ENCODE measurements at regions not wholly inside any gene's neighbourhood (a gene's known extent, or its start where the extent isn't known, plus 50 kb on each side); places are given as distances from the start of the nearest gene placed in this dataset.

GRCh38 chr2:217274578-217274977 is 414.7 kb upstream of the TNP1 start:
- H3K27ac ChIP-seq (ENCODE audit: low read length): no peak overlapping the region

GRCh38 chr2:217273851-217274250 is 414.0 kb upstream of the TNP1 start:
- Histone ChIP-seq H3K4me1 (ENCODE audit: control insufficient read depth, insufficient read depth, low read length) (peaks cover 43% of the 10 kb centered on the region), H3K9me3 (replicated peaks; ENCODE audit: control insufficient read depth, low read depth, low read length) (no peaks in the 10 kb centered on the region), H3K27me3 (ENCODE audit: control insufficient read depth, insufficient read depth, low read length) (no peaks in the 10 kb centered on the region), H3K27ac (ENCODE audit: low read length) (no peak overlapping the region), H3K36me3 (ENCODE audit: control insufficient read depth, insufficient read depth, low read length) (no peaks in the 10 kb centered on the region), H3K4me3 (ENCODE audit: low read length) (no peak overlapping the region)
- DNase-seq: no peak
- no CpG with 5 or more reads among the region's 2 CpGs for WGBS (ENCODE audit: insufficient coverage)

More at GRCh38 chr2:217274578-217274977, 414.7 kb upstream of the TNP1 start:
- Histone ChIP-seq H3K27me3 (ENCODE audit: control insufficient read depth, insufficient read depth, low read length) (no peaks in the 10 kb centered on the region), H3K9me3 (replicated peaks; ENCODE audit: control insufficient read depth, low read depth, low read length) (no peaks in the 10 kb centered on the region), H3K4me1 (ENCODE audit: control insufficient read depth, insufficient read depth, low read length) (peaks cover 46% of the 10 kb centered on the region), H3K36me3 (ENCODE audit: control insufficient read depth, insufficient read depth, low read length) (no peaks in the 10 kb centered on the region), H3K4me3 (ENCODE audit: low read length) (no peak overlapping the region)
- DNase-seq: no peak
- 33% methylated on average over 2 of the region's 4 CpGs for WGBS (ENCODE audit: insufficient coverage)

- Histone ChIP-seq H3K27me3 (ENCODE audit: control insufficient read depth, insufficient read depth, low read length) (no peaks in the 10 kb centered on the region), H3K27ac (ENCODE audit: low read length) (no peak overlapping the region), H3K4me3 (ENCODE audit: low read length) (no peak overlapping the region), H3K4me1 (ENCODE audit: control insufficient read depth, insufficient read depth, low read length) (peaks cover 37% of the 10 kb centered on the region), H3K9me3 (replicated peaks; ENCODE audit: control insufficient read depth, low read depth, low read length) (no peaks in the 10 kb centered on the region), H3K36me3 (ENCODE audit: control insufficient read depth, insufficient read depth, low read length) (no peaks in the 10 kb centered on the region)
- no peak for DNase-seq
- WGBS (ENCODE audit: insufficient coverage): 0% methylated on average over 1 of the region's 4 CpGs
These were observed 413.3 kb upstream of the TNP1 start for GRCh38 chr2:217273162-217273561.

GRCh38 chr2:217271813-217272212 is 411.9 kb upstream of the TNP1 start:
- no peaks in the 10 kb centered on the region for H3K27me3 ChIP-seq (ENCODE audit: control insufficient read depth, insufficient read depth, low read length)
- peaks cover 5% of the 10 kb centered on the region for H3K9me3 ChIP-seq (replicated peaks; ENCODE audit: control insufficient read depth, low read depth, low read length)
- no peaks in the 10 kb centered on the region for H3K36me3 ChIP-seq (ENCODE audit: control insufficient read depth, insufficient read depth, low read length)
- no peak overlapping the region for H3K27ac ChIP-seq (ENCODE audit: low read length)
- peaks cover 26% of the 10 kb centered on the region for H3K4me1 ChIP-seq (ENCODE audit: control insufficient read depth, insufficient read depth, low read length)
- H3K4me3 ChIP-seq (ENCODE audit: low read length): no peak overlapping the region
- no peak for DNase-seq
- 89% methylated on average over 2 of the region's 3 CpGs for WGBS (ENCODE audit: insufficient coverage)

GRCh38 chr2:217270485-217271121 is 410.7 kb upstream of the TNP1 start:
- peaks cover 26% of the 10 kb centered on the region for H3K4me1 ChIP-seq (ENCODE audit: control insufficient read depth, insufficient read depth, low read length)
- no peaks in the 10 kb centered on the region for H3K36me3 ChIP-seq (ENCODE audit: control insufficient read depth, insufficient read depth, low read length)
- H3K4me3 ChIP-seq (ENCODE audit: low read length): no peak overlapping the region
- H3K9me3 ChIP-seq (replicated peaks; ENCODE audit: control insufficient read depth, low read depth, low read length): peaks cover 7% of the 10 kb centered on the region
- no peak for DNase-seq
- 89% methylated on average over 1 of the region's 1 CpG for WGBS (ENCODE audit: insufficient coverage)
- H3K27me3 ChIP-seq (ENCODE audit: control insufficient read depth, insufficient read depth, low read length): no peaks in the 10 kb centered on the region
- H3K27ac ChIP-seq (ENCODE audit: low read length): no peak overlapping the region

GRCh38 chr2:217269701-217270484 is 410.0 kb upstream of the TNP1 start:
- 20% methylated on average over 1 of the region's 8 CpGs for WGBS (ENCODE audit: insufficient coverage)
- DNase-seq: peak; percentile 84
- H3K27ac ChIP-seq (ENCODE audit: low read length): peak overlapping the region; percentile 43
- no peak overlapping the region for H3K4me3 ChIP-seq (ENCODE audit: low read length)
- H3K27me3 ChIP-seq (ENCODE audit: control insufficient read depth, insufficient read depth, low read length): no peaks in the 10 kb centered on the region
- no peaks in the 10 kb centered on the region for H3K36me3 ChIP-seq (ENCODE audit: control insufficient read depth, insufficient read depth, low read length)
- H3K9me3 ChIP-seq (replicated peaks; ENCODE audit: control insufficient read depth, low read depth, low read length): peaks cover 7% of the 10 kb centered on the region
- H3K4me1 ChIP-seq (ENCODE audit: control insufficient read depth, insufficient read depth, low read length): peaks cover 25% of the 10 kb centered on the region

- no peak for DNase-seq
- Histone ChIP-seq H3K27me3 (ENCODE audit: control insufficient read depth, insufficient read depth, low read length) (no peaks in the 10 kb centered on the region), H3K9me3 (replicated peaks; ENCODE audit: control insufficient read depth, low read depth, low read length) (peaks cover 7% of the 10 kb centered on the region), H3K4me1 (ENCODE audit: control insufficient read depth, insufficient read depth, low read length) (peaks cover 22% of the 10 kb centered on the region), H3K36me3 (ENCODE audit: control insufficient read depth, insufficient read depth, low read length) (no peaks in the 10 kb centered on the region), H3K27ac (ENCODE audit: low read length) (no peak overlapping the region), H3K4me3 (ENCODE audit: low read length) (no peak overlapping the region)
- 78% methylated on average over 7 of the region's 7 CpGs for WGBS (ENCODE audit: insufficient coverage)
These were observed 409.1 kb upstream of the TNP1 start for GRCh38 chr2:217268978-217269377.

- Histone ChIP-seq H3K4me1 (ENCODE audit: control insufficient read depth, insufficient read depth, low read length) (peaks cover 17% of the 10 kb centered on the region), H3K9me3 (replicated peaks; ENCODE audit: control insufficient read depth, low read depth, low read length) (peaks cover 7% of the 10 kb centered on the region), H3K27me3 (ENCODE audit: control insufficient read depth, insufficient read depth, low read length) (no peaks in the 10 kb centered on the region), H3K36me3 (ENCODE audit: control insufficient read depth, insufficient read depth, low read length) (no peaks in the 10 kb centered on the region), H3K27ac (ENCODE audit: low read length) (no peak overlapping the region), H3K4me3 (ENCODE audit: low read length) (no peak overlapping the region)
- DNase-seq: no peak
- WGBS (ENCODE audit: insufficient coverage): no CpG with 5 or more reads among the region's 1 CpG
These were observed 407.9 kb upstream of the TNP1 start for GRCh38 chr2:217267758-217268157.

- H3K4me1 ChIP-seq (ENCODE audit: control insufficient read depth, insufficient read depth, low read length): peaks cover 7% of the 10 kb centered on the region
- H3K36me3 ChIP-seq (ENCODE audit: control insufficient read depth, insufficient read depth, low read length): no peaks in the 10 kb centered on the region
- no peak overlapping the region for H3K4me3 ChIP-seq (ENCODE audit: low read length)
- peaks cover 7% of the 10 kb centered on the region for H3K9me3 ChIP-seq (replicated peaks; ENCODE audit: control insufficient read depth, low read depth, low read length)
- H3K27ac ChIP-seq (ENCODE audit: low read length): no peak overlapping the region
- no peak for DNase-seq
- WGBS (ENCODE audit: insufficient coverage): no CpG with 5 or more reads among the region's 3 CpGs
- H3K27me3 ChIP-seq (ENCODE audit: control insufficient read depth, insufficient read depth, low read length): no peaks in the 10 kb centered on the region
These were observed 403.9 kb upstream of the TNP1 start for GRCh38 chr2:217263756-217264155.

GRCh38 chr2:217262911-217263310 is 403.0 kb upstream of the TNP1 start:
- Histone ChIP-seq H3K36me3 (ENCODE audit: control insufficient read depth, insufficient read depth, low read length) (no peaks in the 10 kb centered on the region), H3K4me1 (ENCODE audit: control insufficient read depth, insufficient read depth, low read length) (peaks cover 7% of the 10 kb centered on the region), H3K27me3 (ENCODE audit: control insufficient read depth, insufficient read depth, low read length) (no peaks in the 10 kb centered on the region), H3K9me3 (replicated peaks; ENCODE audit: control insufficient read depth, low read depth, low read length) (peaks cover 6% of the 10 kb centered on the region), H3K27ac (ENCODE audit: low read length) (no peak overlapping the region), H3K4me3 (ENCODE audit: low read length) (no peak overlapping the region)
- peak; percentile 33 for DNase-seq
- 14% methylated on average over 1 of the region's 2 CpGs for WGBS (ENCODE audit: insufficient coverage)

Data from muscle of leg (tissue), 3 donors.